ENCODE measurements at regions not wholly inside any gene's neighbourhood (a gene's known extent, or its start where the extent isn't known, plus 50 kb on each side); places are given as distances from the start of the nearest gene placed in this dataset.

GRCh38 chr13:63025741-63026140 is 1610.1 kb upstream of the PCDH20 start:
- no peak for DNase-seq (ENCODE audit: low read depth, low spot score)
- Histone ChIP-seq H3K9ac (ENCODE audit: low read length) (no peak overlapping the region), H3K36me3 (ENCODE audit: control insufficient read depth in 1 of 2, insufficient read depth in 2 of 2, low read length in 2 of 2) (no peaks in the 10 kb centered on the region), H3K27me3 (ENCODE audit: insufficient read depth, low read length) (no peaks in the 10 kb centered on the region), H3K79me2 (ENCODE audit: insufficient read depth, low read length) (no peaks in the 10 kb centered on the region), H3K4me1 (ENCODE audit: control insufficient read depth in 1 of 2, insufficient read depth in 2 of 2, low read length in 2 of 2) (no peaks in the 10 kb centered on the region), H3K9me2 (ENCODE audit: insufficient read depth) (no peaks in the 10 kb centered on the region), H4K20me1 (ENCODE audit: insufficient read depth) (no peaks in the 10 kb centered on the region), H3K9me3 (ENCODE audit: control insufficient read depth in 1 of 2, insufficient read depth in 1 of 2, low read depth in 1 of 2, low read length in 2 of 2) (no peaks in the 10 kb centered on the region), H3K4me2 (ENCODE audit: low read length) (no peak overlapping the region), H3K4me3 (replicated peaks in 1 of 2; ENCODE audit: low read depth in 1 of 2, low read length in 2 of 2) (no peak overlapping the region), H2AFZ (ENCODE audit: low read depth, low read length, poor library complexity, severe bottlenecking) (no peak overlapping the region), H3K27ac (ENCODE audit: low read depth, low read length) (no peak overlapping the region)
- no peak for TF ChIP-seq SIN3A (IDR thresholded peaks at IDR 0.05; ENCODE audit: low read depth)
- TF ChIP-seq CEBPB (IDR thresholded peaks at IDR 0.05; ENCODE audit: low read depth), result no peak
- no peak for TF ChIP-seq SRF (IDR thresholded peaks at IDR 0.05; ENCODE audit: low read depth)
- no peak for TF ChIP-seq REST (IDR thresholded peaks at IDR 0.05; ENCODE audit: low read depth)
- TF ChIP-seq EZH2phosphoT487 (IDR thresholded peaks at IDR 0.05; ENCODE audit: borderline replicate concordance), result no peak
- TF ChIP-seq MAX (IDR thresholded peaks at IDR 0.05), result no peak
- TF ChIP-seq ELF1 (IDR thresholded peaks at IDR 0.05; ENCODE audit: borderline replicate concordance, low read depth), result no peak
- ChIA-PET RAD21 (ENCODE audit: low non-redundant PET in 1 of 2, low total read pairs in 2 of 2, uncharacterized antibody in 2 of 2, unreplicated experiment in 2 of 2) (no interaction called here), CTCF (no interaction called here), POLR2A (no interaction called here)
- intact Hi-C loops (cut with micrococcal nuclease), result no loop called here
- no TSS peak for BruUV-seq (replicated peaks)
- ATAC-seq, result no peak

GRCh38 chr13:63024458-63024857 is 1608.8 kb upstream of the PCDH20 start:
- no peak overlapping the region for H3K4me2 ChIP-seq (ENCODE audit: low read length)
- H4K20me1 ChIP-seq (ENCODE audit: insufficient read depth), result no peaks in the 10 kb centered on the region
- ChIA-PET POLR2A (no interaction called here), RAD21 (ENCODE audit: low non-redundant PET in 1 of 2, low total read pairs in 2 of 2, uncharacterized antibody in 2 of 2, unreplicated experiment in 2 of 2) (no interaction called here), CTCF (no interaction called here)
- no peak overlapping the region for H3K4me3 ChIP-seq (replicated peaks in 1 of 2; ENCODE audit: low read depth in 1 of 2, low read length in 2 of 2)
- no peaks in the 10 kb centered on the region for H3K9me2 ChIP-seq (ENCODE audit: insufficient read depth)
- H3K27me3 ChIP-seq (ENCODE audit: insufficient read depth, low read length), result no peaks in the 10 kb centered on the region
- no peak overlapping the region for H3K9ac ChIP-seq (ENCODE audit: low read length)
- no peaks in the 10 kb centered on the region for H3K79me2 ChIP-seq (ENCODE audit: insufficient read depth, low read length)
- no peak overlapping the region for H3K27ac ChIP-seq (ENCODE audit: low read depth, low read length)
- H3K36me3 ChIP-seq (ENCODE audit: control insufficient read depth in 1 of 2, insufficient read depth in 2 of 2, low read length in 2 of 2), result no peaks in the 10 kb centered on the region
- BruUV-seq (replicated peaks), result no TSS peak
- H2AFZ ChIP-seq (ENCODE audit: low read depth, low read length, poor library complexity, severe bottlenecking), result no peak overlapping the region
- TF ChIP-seq ZFX (IDR thresholded peaks at IDR 0.05) (no peak), RAD21 (IDR thresholded peaks at IDR 0.05; ENCODE audit: low read depth) (no peak), CBX3 (IDR thresholded peaks at IDR 0.05; ENCODE audit: low read depth) (no peak), SP1 (IDR thresholded peaks at IDR 0.05; ENCODE audit: low read depth) (no peak), POLR2A (IDR thresholded peaks at IDR 0.05; ENCODE audit: borderline replicate concordance, extremely low read depth, insufficient read depth, insufficient read length) (no peak), FOSL1 (IDR thresholded peaks at IDR 0.05; ENCODE audit: low read depth) (no peak), ZNF274 (IDR thresholded peaks at IDR 0.05; ENCODE audit: low read depth, low read length) (no peak), EZH2 (IDR thresholded peaks at IDR 0.05) (no peak), EGR1 (IDR thresholded peaks at IDR 0.05; ENCODE audit: low read depth) (no peak), EZH2phosphoT487 (IDR thresholded peaks at IDR 0.05; ENCODE audit: borderline replicate concordance) (no peak), YY1 (IDR thresholded peaks at IDR 0.05; ENCODE audit: extremely low read depth, insufficient replicate concordance, low read depth, low read length) (no peak), REST (IDR thresholded peaks at IDR 0.05; ENCODE audit: low read depth) (no peak)
- no peak for ATAC-seq
- intact Hi-C loops (cut with micrococcal nuclease), result no loop called here
- no peaks in the 10 kb centered on the region for H3K9me3 ChIP-seq (ENCODE audit: control insufficient read depth in 1 of 2, insufficient read depth in 1 of 2, low read depth in 1 of 2, low read length in 2 of 2)
- H3K4me1 ChIP-seq (ENCODE audit: control insufficient read depth in 1 of 2, insufficient read depth in 2 of 2, low read length in 2 of 2), result no peaks in the 10 kb centered on the region
- DNase-seq (ENCODE audit: low read depth, low spot score), result no peak

All from HCT116 (cell line).